ENCODE measurements at regions not wholly inside any gene's neighbourhood (a gene's known extent, or its start where the extent isn't known, plus 50 kb on each side); places are given as distances from the start of the nearest gene placed in this dataset.
A peak's percentile ranks its signal among the peaks of the same experiment; 100 is the strongest.
"Not testable (repeated sequence)": the region's sequence is repeated elsewhere in the genome, so short reads cannot be mapped to it uniquely, and the experiment has no call there.

DNA sequence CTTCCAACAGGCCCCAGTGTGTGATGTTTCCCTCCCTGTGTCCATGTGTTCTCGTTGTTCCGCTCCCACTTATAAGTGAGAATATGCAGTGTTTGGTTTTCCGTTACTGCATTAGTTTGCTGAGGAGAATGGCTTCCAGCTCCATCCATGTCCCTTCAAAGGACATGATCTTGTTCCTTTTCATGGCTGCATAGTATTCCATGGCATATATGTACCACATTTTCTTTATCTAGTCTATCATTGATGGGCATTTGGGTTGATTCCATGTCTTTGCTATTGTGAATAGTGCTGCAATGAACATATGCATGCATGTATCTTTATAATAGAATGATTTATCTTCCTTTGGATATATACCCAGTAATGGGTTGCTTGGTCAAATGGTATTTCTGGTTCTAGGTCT is 109.5 kb upstream of the PELI2 start:
- DNase-seq (ENCODE audit: low read depth, low spot score); in situ Hi-C loops (cut with HindIII; ENCODE audit: low pct_unique_long_range_greater_than_20kb, low sequenced_read_pairs): not testable (repeated sequence)

DNA sequence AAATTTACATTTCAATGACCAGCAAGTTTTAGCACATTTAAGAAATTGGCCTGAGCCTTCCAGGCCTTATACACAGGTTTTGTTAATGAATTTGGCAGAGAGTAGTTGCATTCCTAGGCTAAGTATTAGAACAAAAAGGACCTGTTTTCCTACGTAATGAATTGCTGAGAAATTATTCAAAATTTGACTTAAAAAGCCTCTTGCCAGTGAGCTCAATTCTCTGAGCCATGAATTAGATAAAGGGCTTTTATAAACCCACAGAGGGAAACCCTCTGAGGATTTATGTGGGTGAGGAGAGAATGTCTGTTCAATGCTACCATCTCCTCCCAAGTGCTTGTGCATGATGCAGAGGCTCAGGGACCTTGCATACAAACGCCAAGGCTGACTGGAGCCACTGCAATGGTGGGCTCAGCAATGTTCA is 94.5 kb upstream of the PELI2 start:
- in situ Hi-C loops (cut with HindIII; ENCODE audit: low pct_unique_long_range_greater_than_20kb, low sequenced_read_pairs) = no loop called here
- DNase-seq (ENCODE audit: low read depth, low spot score) = peak; percentile 10

DNA sequence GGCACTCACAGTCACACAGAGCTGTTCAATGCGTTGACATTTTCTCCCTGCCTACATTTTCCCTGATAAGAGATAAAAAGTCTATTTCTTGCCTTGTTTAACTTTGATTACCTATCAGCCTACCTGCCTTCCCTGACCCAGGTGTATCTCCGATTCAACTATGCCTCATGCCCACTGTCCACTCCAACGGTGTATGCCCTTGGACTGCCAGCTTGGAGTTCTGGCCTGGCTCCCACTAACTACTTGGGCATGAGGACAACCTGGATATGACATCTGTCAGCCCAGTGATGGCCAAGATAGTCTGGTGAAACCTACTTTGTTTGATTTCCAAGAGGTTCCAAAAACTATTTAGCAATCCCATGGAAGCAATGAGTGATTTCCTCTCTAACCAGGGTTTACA is 93.0 kb upstream of the PELI2 start:
- DNase-seq (ENCODE audit: low read depth, low spot score) = no peak
- in situ Hi-C loops (cut with HindIII; ENCODE audit: low pct_unique_long_range_greater_than_20kb, low sequenced_read_pairs) = no loop called here

DNA sequence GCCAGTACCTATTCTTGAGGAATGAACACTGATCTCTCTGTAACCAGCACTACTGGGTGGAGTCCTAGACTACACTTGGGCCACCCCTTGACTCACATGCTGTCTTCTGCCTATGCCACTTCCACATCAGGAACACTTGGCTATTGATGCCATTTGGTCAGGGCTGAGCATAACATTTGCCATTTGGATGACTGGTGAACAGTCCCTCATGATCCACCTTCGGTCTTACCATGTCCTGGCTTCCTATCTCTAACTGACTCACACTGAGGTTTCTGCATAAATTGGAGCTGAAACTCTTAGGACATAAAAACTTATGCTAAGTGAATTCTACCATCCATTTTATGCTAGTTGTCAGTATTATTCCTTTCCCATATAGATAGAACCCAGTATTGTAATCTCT is 91.7 kb upstream of the PELI2 start:
- in situ Hi-C loops (cut with HindIII; ENCODE audit: low pct_unique_long_range_greater_than_20kb, low sequenced_read_pairs) = no loop called here
- peak; percentile 9 for DNase-seq (ENCODE audit: low read depth, low spot score)

DNA sequence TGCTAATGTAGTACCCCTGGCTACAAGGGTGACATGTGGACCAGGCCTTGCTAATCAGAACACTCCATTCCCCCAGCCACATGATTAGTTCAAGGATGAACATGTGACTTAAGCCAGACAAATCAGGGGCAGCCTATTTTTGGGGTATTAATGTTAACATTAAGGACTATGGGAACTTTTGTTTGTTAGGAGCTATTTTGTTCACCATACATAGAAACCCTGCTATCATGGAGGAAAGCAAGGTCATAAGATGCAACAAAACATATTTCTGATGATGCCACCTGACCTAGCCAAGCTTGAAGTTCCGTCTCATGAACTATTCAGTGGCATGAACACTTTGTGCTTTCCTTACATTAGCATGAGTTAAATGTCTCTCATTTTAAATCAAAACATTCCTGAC is 90.8 kb upstream of the PELI2 start:
- in situ Hi-C loops (cut with HindIII; ENCODE audit: low pct_unique_long_range_greater_than_20kb, low sequenced_read_pairs) = no loop called here
- no peak for DNase-seq (ENCODE audit: low read depth, low spot score)

- peak; percentile 57 for DNase-seq (ENCODE audit: low read depth, low spot score)
- in situ Hi-C loops (cut with HindIII; ENCODE audit: low pct_unique_long_range_greater_than_20kb, low sequenced_read_pairs) = no loop called here
Measured at GRCh38 chr14:56027916-56028712, 90.1 kb upstream of the PELI2 start.

- in situ Hi-C loops (cut with HindIII; ENCODE audit: low pct_unique_long_range_greater_than_20kb, low sequenced_read_pairs) = no loop called here
- no peak for DNase-seq (ENCODE audit: low read depth, low spot score)
Measured at GRCh38 chr14:56036353-56036752, 81.9 kb upstream of the PELI2 start.

DNA sequence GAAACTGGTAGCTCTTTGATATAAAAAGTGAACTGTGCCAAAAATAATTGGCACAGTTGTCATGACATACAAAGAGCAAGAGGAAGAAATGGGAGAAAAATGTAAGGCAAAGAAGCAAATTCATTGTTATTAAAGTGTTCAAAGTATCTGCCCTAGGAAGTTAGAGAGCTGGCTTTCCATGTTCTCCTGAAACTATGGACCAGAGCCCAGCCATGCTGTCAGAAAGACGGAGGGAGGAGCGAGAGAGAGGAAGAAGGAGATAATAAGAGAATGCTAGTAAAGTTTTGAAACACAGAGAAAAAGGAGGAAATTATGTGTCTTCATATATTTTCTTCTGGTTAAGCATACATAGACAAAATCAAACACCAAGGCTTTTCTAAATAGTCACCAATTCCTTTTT is 78.1 kb upstream of the PELI2 start:
- in situ Hi-C loops (cut with HindIII; ENCODE audit: low pct_unique_long_range_greater_than_20kb, low sequenced_read_pairs) = no loop called here
- DNase-seq (ENCODE audit: low read depth, low spot score) = no peak

GRCh38 chr14:56044196-56044595 is 74.0 kb upstream of the PELI2 start:
- DNase-seq (ENCODE audit: low read depth, low spot score) = no peak
- in situ Hi-C loops (cut with HindIII; ENCODE audit: low pct_unique_long_range_greater_than_20kb, low sequenced_read_pairs) = no loop called here

DNA sequence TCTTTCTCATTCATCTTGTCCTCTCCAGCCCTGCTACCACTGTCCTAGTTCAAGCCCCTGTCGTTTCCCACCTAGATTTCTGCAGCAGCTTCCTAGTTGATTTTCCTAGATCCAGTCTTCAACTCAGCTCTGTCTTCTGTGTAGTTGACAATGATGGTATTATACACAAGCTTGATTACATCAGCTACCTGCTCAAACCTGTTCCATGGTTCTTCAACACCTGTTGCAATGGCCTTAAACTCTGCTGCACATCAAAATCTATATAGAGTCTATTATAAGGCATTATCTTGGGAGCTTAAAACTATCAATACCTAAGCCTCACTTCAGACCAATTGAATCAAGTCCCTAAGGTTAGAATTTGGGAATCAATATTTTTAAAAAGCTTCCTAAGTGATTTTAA is 71.7 kb upstream of the PELI2 start:
- no peak for DNase-seq (ENCODE audit: low read depth, low spot score)
- in situ Hi-C loops (cut with HindIII; ENCODE audit: low pct_unique_long_range_greater_than_20kb, low sequenced_read_pairs) = no loop called here

- DNase-seq (ENCODE audit: low read depth, low spot score) = no peak
- in situ Hi-C loops (cut with HindIII; ENCODE audit: low pct_unique_long_range_greater_than_20kb, low sequenced_read_pairs) = no loop called here
Measured at GRCh38 chr14:56046996-56047395, 71.2 kb upstream of the PELI2 start.

DNA sequence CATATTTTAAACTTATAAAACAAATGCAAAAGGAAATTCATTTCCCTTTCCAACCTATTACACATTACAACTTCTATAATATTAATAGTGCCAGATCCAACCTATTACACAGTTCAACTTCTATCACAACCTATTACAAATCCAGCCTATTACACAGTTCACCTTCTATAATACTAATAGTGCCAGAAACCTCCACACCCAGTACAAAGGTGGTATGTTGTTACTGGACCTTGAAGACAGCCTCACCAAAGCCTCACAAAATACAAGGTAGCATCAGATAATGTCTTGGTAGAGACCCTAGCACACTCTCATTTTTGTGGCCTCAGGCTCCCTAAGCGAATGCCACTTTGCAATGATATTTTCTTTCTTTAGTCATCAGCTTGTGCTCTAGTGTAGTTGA is 68.7 kb upstream of the PELI2 start:
- no peak for DNase-seq (ENCODE audit: low read depth, low spot score)
- in situ Hi-C loops (cut with HindIII; ENCODE audit: low pct_unique_long_range_greater_than_20kb, low sequenced_read_pairs) = no loop called here

DNA sequence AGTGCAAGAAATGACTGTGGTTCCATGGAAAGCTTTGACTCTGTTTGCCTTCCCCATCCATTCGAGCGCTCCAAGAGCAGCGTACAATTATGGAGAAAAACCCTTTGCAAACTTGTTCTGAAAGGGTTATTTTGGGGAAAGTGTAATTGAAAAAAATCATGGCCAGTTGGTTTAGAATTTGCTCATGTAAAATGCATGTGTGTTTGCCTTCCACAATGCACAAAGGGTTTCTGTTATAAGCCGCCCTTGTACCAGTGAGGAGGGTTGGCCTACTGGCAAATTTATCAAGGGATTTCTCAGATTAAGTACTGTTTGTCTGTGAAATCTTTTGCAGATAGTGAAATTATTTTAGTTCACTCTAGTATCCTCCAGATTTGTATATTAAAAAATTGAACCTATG is 62.7 kb upstream of the PELI2 start:
- no peak for DNase-seq (ENCODE audit: low read depth, low spot score)
- in situ Hi-C loops (cut with HindIII; ENCODE audit: low pct_unique_long_range_greater_than_20kb, low sequenced_read_pairs) = no loop called here

GRCh38 chr14:56056031-56056430 is 62.2 kb upstream of the PELI2 start:
- in situ Hi-C loops (cut with HindIII; ENCODE audit: low pct_unique_long_range_greater_than_20kb, low sequenced_read_pairs) = no loop called here
- DNase-seq (ENCODE audit: low read depth, low spot score) = no peak

DNA sequence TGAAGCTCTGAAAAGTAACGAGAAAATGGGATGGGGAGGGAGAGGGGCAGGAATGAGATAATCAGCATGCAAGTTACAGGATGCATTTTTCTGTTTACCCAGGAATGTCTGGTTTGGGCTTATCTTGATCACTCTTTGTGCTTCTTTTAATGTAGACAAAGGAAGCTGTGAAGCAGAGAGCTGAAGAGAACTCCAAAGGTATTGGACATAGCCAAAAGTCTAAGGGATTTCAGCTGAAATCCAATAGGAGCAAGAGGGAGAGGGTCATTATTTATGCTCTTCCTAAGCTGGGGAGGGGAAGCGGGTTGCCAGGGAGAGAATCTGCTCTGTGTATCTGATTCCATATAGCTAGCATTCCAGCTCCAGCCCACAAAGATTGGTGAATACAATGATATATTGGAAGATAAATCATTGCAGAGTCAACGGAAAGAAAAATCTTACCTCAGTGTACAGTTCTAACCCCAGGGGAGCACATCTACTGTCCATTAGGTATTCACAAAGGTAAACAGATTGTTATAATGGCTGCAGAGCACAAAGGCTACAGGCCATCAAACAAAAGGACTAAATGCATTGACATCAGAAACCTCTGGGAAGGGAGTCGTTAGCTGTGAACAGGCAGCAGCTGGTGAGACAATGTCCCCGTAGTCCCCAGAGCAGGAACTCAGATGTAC is 61.0 kb upstream of the PELI2 start:
- in situ Hi-C loops (cut with HindIII; ENCODE audit: low pct_unique_long_range_greater_than_20kb, low sequenced_read_pairs) = no loop called here
- DNase-seq (ENCODE audit: low read depth, low spot score) = no peak

DNA sequence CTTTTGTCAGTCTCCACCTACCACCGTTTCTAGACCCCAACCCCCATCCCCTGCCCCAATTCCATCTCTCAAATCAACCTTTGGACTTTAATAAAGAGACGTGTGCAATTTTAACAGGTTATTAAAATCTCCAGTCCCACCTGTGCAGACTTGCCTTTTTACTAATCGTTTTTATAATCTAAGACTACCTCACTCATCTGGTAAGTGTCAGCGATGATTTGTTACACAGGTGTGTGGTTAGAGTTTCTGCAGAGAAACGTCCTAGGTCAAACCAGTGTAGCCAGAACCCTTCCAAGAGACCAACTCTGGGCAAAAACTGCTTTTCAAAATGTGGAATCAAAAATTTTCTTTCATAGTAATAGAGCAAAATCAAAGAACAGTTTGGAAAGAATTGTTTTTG is 60.4 kb upstream of the PELI2 start:
- in situ Hi-C loops (cut with HindIII; ENCODE audit: low pct_unique_long_range_greater_than_20kb, low sequenced_read_pairs) = no loop called here
- no peak for DNase-seq (ENCODE audit: low read depth, low spot score)

- in situ Hi-C loops (cut with HindIII; ENCODE audit: low pct_unique_long_range_greater_than_20kb, low sequenced_read_pairs) = no loop called here
- DNase-seq (ENCODE audit: low read depth, low spot score) = no peak
Measured at GRCh38 chr14:56059054-56059453, 59.2 kb upstream of the PELI2 start.

GRCh38 chr14:56061051-56061450 is 57.2 kb upstream of the PELI2 start:
- in situ Hi-C loops (cut with HindIII; ENCODE audit: low pct_unique_long_range_greater_than_20kb, low sequenced_read_pairs) = no loop called here
- DNase-seq (ENCODE audit: low read depth, low spot score) = no peak

DNA sequence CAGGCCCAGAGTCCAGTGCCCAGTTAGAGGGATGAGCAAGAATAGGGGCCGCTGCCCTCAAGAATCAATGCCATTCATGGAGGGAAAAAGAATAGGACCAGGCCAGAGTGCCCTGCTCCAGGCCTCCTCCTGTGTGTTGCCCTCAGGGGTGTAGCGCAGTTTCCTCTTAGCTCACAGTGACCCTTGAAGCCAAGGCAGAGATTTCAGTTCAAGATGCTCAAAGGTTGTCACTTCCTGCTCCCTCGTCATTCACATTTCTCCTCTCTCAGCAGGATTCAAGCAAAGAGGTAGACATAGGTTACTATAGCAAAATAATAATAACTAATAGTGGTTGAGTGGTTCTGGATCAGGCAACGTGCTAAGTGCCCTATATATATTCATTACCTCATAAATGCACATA is 55.1 kb upstream of the PELI2 start:
- DNase-seq (ENCODE audit: low read depth, low spot score) = no peak
- in situ Hi-C loops (cut with HindIII; ENCODE audit: low pct_unique_long_range_greater_than_20kb, low sequenced_read_pairs) = no loop called here
